ENCODE measurements at regions not wholly inside any gene's neighbourhood (a gene's known extent, or its start where the extent isn't known, plus 50 kb on each side); places are given as distances from the start of the nearest gene placed in this dataset.

DNA sequence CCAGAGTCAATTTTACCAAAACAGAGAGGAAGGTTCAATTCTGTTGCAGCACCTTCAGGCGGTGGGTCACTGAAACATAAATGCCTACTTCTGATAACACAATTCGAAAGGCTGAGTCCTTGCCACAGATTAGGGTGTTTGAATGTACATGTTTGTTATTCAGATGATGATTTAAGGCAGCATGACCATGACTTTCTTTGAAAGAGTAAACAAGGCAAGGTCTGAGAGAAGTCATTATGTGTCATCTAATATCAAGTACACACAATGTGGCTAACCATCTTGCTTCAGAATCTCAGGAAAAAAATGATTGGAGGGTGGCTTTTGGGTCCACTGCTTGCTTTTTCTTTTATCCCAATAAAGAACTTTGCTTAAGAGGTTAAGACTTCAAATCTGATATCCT is 457.5 kb downstream of the TAF11L14 start:
- no peaks in the 10 kb centered on the region for H3K79me1 ChIP-seq (ENCODE audit: low read depth, low read length)
- no peaks in the 10 kb centered on the region for H3K36me3 ChIP-seq (ENCODE audit: control insufficient read depth in 2 of 4, insufficient read depth in 4 of 4, low read length in 3 of 4)
- no peak overlapping the region for H2BK120ac ChIP-seq (replicated peaks; ENCODE audit: low read depth, low read length)
- TF ChIP-seq CEBPB (IDR thresholded peaks at IDR 0.05; ENCODE audit: low read depth, low read length) (no peak), ASH2L (IDR thresholded peaks at IDR 0.05; ENCODE audit: low read length) (no peak)
- no peak overlapping the region for H3K14ac ChIP-seq (ENCODE audit: insufficient read length)
- H3K4me1 ChIP-seq (replicated peaks in 1 of 4; ENCODE audit: control insufficient read depth in 3 of 4, insufficient read depth in 4 of 4, low read length in 3 of 4): no peaks in the 10 kb centered on the region
- H2BK20ac ChIP-seq (ENCODE audit: low read length): no peak overlapping the region
- H3K79me2 ChIP-seq (ENCODE audit: control insufficient read depth in 1 of 2, insufficient read depth in 2 of 2, low read length in 2 of 2): no peaks in the 10 kb centered on the region
- no peak overlapping the region for H4K5ac ChIP-seq (ENCODE audit: insufficient read length, low read depth, low read length)
- H3K18ac ChIP-seq (ENCODE audit: extremely low read depth, low read length): no peak overlapping the region
- no peak overlapping the region for H3K4me3 ChIP-seq (ENCODE audit: extremely low read depth in 1 of 4, insufficient read depth in 2 of 4, low read depth in 3 of 4, low read length in 4 of 4)
- no peak overlapping the region for H2AK5ac ChIP-seq (ENCODE audit: low read depth, low read length)
- DNase-seq (ENCODE audit: low read depth in 1 of 2, low spot score in 2 of 2): no peak
- H3K27ac ChIP-seq (ENCODE audit: low read depth, low read length): no peak overlapping the region
- H3K27me3 ChIP-seq (replicated peaks in 1 of 4; ENCODE audit: control insufficient read depth in 3 of 4, extremely low read depth in 1 of 4, insufficient read depth in 3 of 4, low read length in 3 of 4): no peaks in the 10 kb centered on the region
- no peak overlapping the region for H3K9ac ChIP-seq (replicated peaks in 1 of 4; ENCODE audit: extremely low read depth in 1 of 4, low read depth in 3 of 4, low read length in 3 of 4)
- H4K20me1 ChIP-seq (replicated peaks in 1 of 2; ENCODE audit: control insufficient read depth in 1 of 2, insufficient read depth in 2 of 2, low read length in 2 of 2): no peaks in the 10 kb centered on the region
- H2BK5ac ChIP-seq (ENCODE audit: low read depth, low read length): no peak overlapping the region
- no peak for FAIRE-seq
- no peak overlapping the region for H3K56ac ChIP-seq (replicated peaks; ENCODE audit: insufficient read length, low read depth, low read length)
- POLR2A ChIA-PET (ENCODE audit: partially characterized antibody): no interaction called here
- no peaks in the 10 kb centered on the region for H3K9me3 ChIP-seq (ENCODE audit: insufficient read depth in 2 of 2, low read depth in 1 of 2, low read length in 1 of 2)
- H3K23me2 ChIP-seq (ENCODE audit: low read depth, low read length): no peaks in the 10 kb centered on the region
- no peak overlapping the region for H3K4ac ChIP-seq (replicated peaks; ENCODE audit: insufficient read length, low read depth, low read length)
- CTCF ChIA-PET (ENCODE audit: partially characterized antibody): no interaction called here
- no peak overlapping the region for H4K8ac ChIP-seq (ENCODE audit: extremely low read depth, insufficient read depth, low read length)
- no peak overlapping the region for H3K4me2 ChIP-seq (ENCODE audit: insufficient read depth in 1 of 2, low read depth in 2 of 2, low read length in 2 of 2)
- no peak overlapping the region for H3K23ac ChIP-seq (ENCODE audit: insufficient read length)
- peak overlapping the region; percentile 87; the same call in 1 of the 2 replicates for H2AFZ ChIP-seq (ENCODE audit: low read length)
- 86% methylated on average over 2 of the region's 2 CpGs; no CpG with 5 or more reads in 1 of the 2 experiments for WGBS, 2 experiments (ENCODE audit: extremely low coverage in 1 of 2, insufficient coverage in 1 of 2, insufficient read length in 1 of 2, insufficient replicate concordance in 2 of 2, low coverage in 1 of 2, low lambda C conversion rate in 2 of 2, missing lambda C conversion rate in 1 of 2)
- H2BK15ac ChIP-seq (ENCODE audit: low read length): no peak overlapping the region
- H2BK12ac ChIP-seq (ENCODE audit: low read depth, low read length): no peak overlapping the region
- H4K91ac ChIP-seq (replicated peaks; ENCODE audit: insufficient read length, low read length): no peak overlapping the region

Measured in H1 (cell line).